ENCODE measurements at regions not wholly inside any gene's neighbourhood (a gene's known extent, or its start where the extent isn't known, plus 50 kb on each side); places are given as distances from the start of the nearest gene placed in this dataset.
A peak's percentile ranks its signal among the peaks of the same experiment; 100 is the strongest.

GRCh38 chr6:8710668-8711431 lies 275.5 kb upstream of the SLC35B3 start:
- no peaks in the 10 kb centered on the region for H3K36me3 ChIP-seq (replicated peaks in 1 of 2; ENCODE audit: control insufficient read depth in 1 of 2, insufficient read depth in 2 of 2, low read length in 2 of 2)
- H3K4me1 Mint-ChIP-seq: peaks cover 7% of the 10 kb centered on the region
- intact Hi-C loops (cut with micrococcal nuclease): no loop called here
- H3K4me1 ChIP-seq (ENCODE audit: control insufficient read depth in 1 of 2, insufficient read depth in 2 of 2, low read length in 2 of 2): no peaks in the 10 kb centered on the region
- H2AFZ ChIP-seq (ENCODE audit: insufficient read depth, low read depth, low read length, poor library complexity, severe bottlenecking): no peak overlapping the region
- H3K4me2 ChIP-seq (replicated peaks; ENCODE audit: extremely low read depth, low read length, poor library complexity, severe bottlenecking): no peak overlapping the region
- no peak overlapping the region for H3K27ac Mint-ChIP-seq
- DNase-seq: no peak
- H3K4me3 Mint-ChIP-seq: no peak overlapping the region
- no peak for TF ChIP-seq CTCF (IDR thresholded peaks at IDR 0.05)
- 89% methylated on average over 3 of the region's 5 CpGs for WGBS (ENCODE audit: insufficient coverage)
- no peaks in the 10 kb centered on the region for H3K27me3 ChIP-seq (ENCODE audit: control insufficient read depth in 2 of 2, insufficient read depth in 2 of 2, low read length in 2 of 2)
- H3K36me3 Mint-ChIP-seq: no peaks in the 10 kb centered on the region
- H3K9ac ChIP-seq (ENCODE audit: insufficient read depth, low read length, poor library complexity, severe bottlenecking): no peak overlapping the region
- no peak overlapping the region for H3K4me3 ChIP-seq (replicated peaks in 1 of 3; ENCODE audit: low read depth in 2 of 3, low read length in 3 of 3)
- no peak overlapping the region for H3K27ac ChIP-seq (ENCODE audit: low read depth in 1 of 2, low read length in 2 of 2)
- H3K79me2 ChIP-seq (ENCODE audit: insufficient read depth, low read length): no peaks in the 10 kb centered on the region
- no peaks in the 10 kb centered on the region for H4K20me1 ChIP-seq (ENCODE audit: insufficient read depth, low read length)
- no peaks in the 10 kb centered on the region for H3K9me3 Mint-ChIP-seq
- H3K9me3 ChIP-seq (replicated peaks in 1 of 2; ENCODE audit: control insufficient read depth in 1 of 2, insufficient read depth in 1 of 2, low read length in 2 of 2): no peaks in the 10 kb centered on the region
- no peaks in the 10 kb centered on the region for H3K27me3 Mint-ChIP-seq (ENCODE audit: low read depth in 3 of 3)

- H4K20me1 ChIP-seq (ENCODE audit: insufficient read depth, low read length): no peaks in the 10 kb centered on the region
- H3K9me3 ChIP-seq (replicated peaks in 1 of 2; ENCODE audit: control insufficient read depth in 1 of 2, insufficient read depth in 1 of 2, low read length in 2 of 2): no peaks in the 10 kb centered on the region
- no peaks in the 10 kb centered on the region for H3K36me3 ChIP-seq (replicated peaks in 1 of 2; ENCODE audit: control insufficient read depth in 1 of 2, insufficient read depth in 2 of 2, low read length in 2 of 2)
- peak; percentile 2 to 29 (median 18) for DNase-seq
- intact Hi-C loops (cut with micrococcal nuclease): loop anchor here (10.0 kb wide), 1 partner anchor 1727 kb away; no protein-coding TSS in a partner anchor
- H3K4me1 ChIP-seq (ENCODE audit: control insufficient read depth in 1 of 2, insufficient read depth in 2 of 2, low read length in 2 of 2): no peaks in the 10 kb centered on the region
- TF ChIP-seq CTCF (IDR thresholded peaks at IDR 0.05): peak; percentile 35
- H3K79me2 ChIP-seq (ENCODE audit: insufficient read depth, low read length): no peaks in the 10 kb centered on the region
- Mint-ChIP-seq H3K9me3 (no peaks in the 10 kb centered on the region), H3K27ac (no peak overlapping the region), H3K4me3 (peak overlapping the region in 1 of 2 donors; percentile 67), H3K36me3 (no peaks in the 10 kb centered on the region), H3K4me1 (peaks cover 7% of the 10 kb centered on the region), H3K27me3 (ENCODE audit: low read depth in 3 of 3) (no peaks in the 10 kb centered on the region)
- peak overlapping the region; percentile 34 for H3K4me2 ChIP-seq (replicated peaks; ENCODE audit: extremely low read depth, low read length, poor library complexity, severe bottlenecking)
- no peaks in the 10 kb centered on the region for H3K27me3 ChIP-seq (ENCODE audit: control insufficient read depth in 2 of 2, insufficient read depth in 2 of 2, low read length in 2 of 2)
- no peak overlapping the region for H3K27ac ChIP-seq (ENCODE audit: low read depth in 1 of 2, low read length in 2 of 2)
- H2AFZ ChIP-seq (ENCODE audit: insufficient read depth, low read depth, low read length, poor library complexity, severe bottlenecking): no peak overlapping the region
- H3K9ac ChIP-seq (ENCODE audit: insufficient read depth, low read length, poor library complexity, severe bottlenecking): peak overlapping the region; percentile 6
- H3K4me3 ChIP-seq (replicated peaks in 1 of 3; ENCODE audit: low read depth in 2 of 3, low read length in 3 of 3): no peak overlapping the region
- WGBS (ENCODE audit: insufficient coverage): 23% methylated on average over 5 of the region's 7 CpGs
Observed at GRCh38 chr6:8707956-8708772, 272.8 kb upstream of the SLC35B3 start.
